Neural cell (in vitro differentiated cells): ENCODE measurements at regions not wholly inside any gene's neighbourhood (a gene's known extent, or its start where the extent isn't known, plus 50 kb on each side); places are given as distances from the start of the nearest gene placed in this dataset.
"Not testable (repeated sequence)": the region's sequence is repeated elsewhere in the genome, so short reads cannot be mapped to it uniquely, and the experiment has no call there.

Experiments
- H2AFZ ChIP-seq: fragments of 200-600, 300-800 bp; sonication (generic), shearing (Covaris generic); 2 replicates; pipeline ENCODE4 v1.6.0; 2014; ENCODE audit warnings: low read depth, mild to moderate bottlenecking, antibody characterized with exemption, low read length, moderate library complexity
- H3F3A ChIP-seq: fragments of 200-600 bp; shearing (Covaris generic); 2 replicates; pipeline ENCODE4 v1.6.1; 2016; ENCODE audit warnings: mild to moderate bottlenecking, moderate library complexity, mixed read lengths, antibody characterized with exemption, low read length; ENCODE audit not compliant: insufficient read depth, poor library complexity, severe bottlenecking
- H3K27ac ChIP-seq: fragments of 200-600, 300-800 bp; sonication (generic), shearing (Covaris generic); 2 replicates; pipeline ENCODE4 v1.5.1; 2014; ENCODE audit warnings: mild to moderate bottlenecking, low read length, moderate library complexity
- H3K27me3 ChIP-seq: fragments of 300-800, 200-600 bp; sonication (generic), shearing (Covaris generic); 2 replicates; pipeline ENCODE4 v1.6.0; 2014; ENCODE audit warnings: mild to moderate bottlenecking, low read depth, low read length, moderate library complexity; ENCODE audit not compliant: insufficient read depth
- H3K36me3 ChIP-seq: fragments of 300-800, 200-600 bp; sonication (generic), shearing (Covaris generic); 2 replicates; pipeline ENCODE4 v1.5.1; 2014; ENCODE audit warnings: mild to moderate bottlenecking, antibody characterized with exemption, low read length, moderate library complexity; ENCODE audit not compliant: insufficient read depth
- H3K4me2 ChIP-seq: fragments of 300-800, 200-600 bp; sonication (generic), shearing (Covaris generic); 2 replicates; pipeline ENCODE4 v1.6.0; 2014; ENCODE audit warnings: mild to moderate bottlenecking, low read length
- H3K4me3 ChIP-seq: fragments of 300-800, 200-600 bp; sonication (generic), shearing (Covaris generic); 2 replicates; pipeline ENCODE4 v1.5.1; 2014; ENCODE audit warnings: mild to moderate bottlenecking, low read length, moderate library complexity
- H3K79me2 ChIP-seq: fragments of 200-600 bp; shearing (Covaris generic); replicated peaks from 2 replicates; pipeline ENCODE4 v1.6.0; 2014; ENCODE audit warnings: mild to moderate bottlenecking, low read length, moderate library complexity; ENCODE audit not compliant: insufficient read depth
- H3K9ac ChIP-seq: fragments of 300-800, 200-600 bp; sonication (generic), shearing (Covaris generic); 2 replicates; pipeline ENCODE4 v1.6.1; 2016; ENCODE audit warnings: mild to moderate bottlenecking, low read length, mixed read lengths
- H3K9me2 ChIP-seq: fragments of 200-600 bp; shearing (Covaris generic); 2 replicates; pipeline ENCODE4 v1.6.1; 2016; ENCODE audit warnings: mild to moderate bottlenecking, low read length, mixed read lengths; ENCODE audit not compliant: insufficient read depth
- H3K9me3 ChIP-seq: fragments of 200-600, 300-800 bp; sonication (generic), shearing (Covaris generic); 2 replicates; pipeline ENCODE4 v1.6.1; 2016; ENCODE audit warnings: mild to moderate bottlenecking, mixed run types, low read length, moderate library complexity, mixed read lengths
- H4K20me1 ChIP-seq: fragments of 200-600 bp; shearing (Covaris generic); 2 replicates; pipeline ENCODE4 v1.6.1; 2016; ENCODE audit warnings: mild to moderate bottlenecking, mixed run types; ENCODE audit not compliant: insufficient read depth
- EP300 ChIP-seq: fragments of 450-650 bp; conservative IDR thresholded peaks from 2 replicates; pipeline ENCODE4 v1.6.1; 2014; ENCODE audit warnings: antibody characterized with exemption, mild to moderate bottlenecking, moderate library complexity; ENCODE audit not compliant: poor library complexity, severe bottlenecking
- EZH2 ChIP-seq: fragments of 200-600, 300-800 bp; shearing (Covaris generic), sonication (generic); IDR thresholded peaks from 2 replicates; pipeline ENCODE4 v1.6.1; 2014; ENCODE audit warnings: antibody characterized with exemption, low read length, borderline replicate concordance, mild to moderate bottlenecking; ENCODE audit not compliant: insufficient read depth, poor library complexity, severe bottlenecking
- MXI1 ChIP-seq: fragments of 450-650 bp; conservative IDR thresholded peaks from 2 replicates; pipeline ENCODE4 v1.6.1; 2014; ENCODE audit warnings: antibody characterized with exemption, mild to moderate bottlenecking; ENCODE audit not compliant: poor library complexity, severe bottlenecking
- POLR2AphosphoS5 ChIP-seq: IDR thresholded peaks from 2 replicates; pipeline ENCODE4 v1.6.1; 2012
- RAD21 ChIP-seq: fragments of 450-650 bp; conservative IDR thresholded peaks from 2 replicates; pipeline ENCODE4 v1.6.1; 2014; ENCODE audit warnings: antibody characterized with exemption, mild to moderate bottlenecking, moderate library complexity
- SMC3 ChIP-seq: fragments of 450-650 bp; conservative IDR thresholded peaks from 2 replicates; pipeline ENCODE4 v1.6.1; 2014; ENCODE audit warnings: antibody characterized with exemption, mild to moderate bottlenecking, moderate library complexity; ENCODE audit not compliant: poor library complexity
- TAF1 ChIP-seq: IDR thresholded peaks from 2 replicates; pipeline ENCODE4 v1.6.1; 2012; ENCODE audit warnings: low read depth
- TF ChIP-seq, protein P1 (sequence below): fragments of 450-650 bp; IDR thresholded peaks from 2 replicates; pipeline ENCODE4 v1.5.1; 2014; ENCODE audit warnings: antibody characterized with exemption, mild to moderate bottlenecking, moderate library complexity; ENCODE audit not compliant: poor library complexity, severe bottlenecking
- TF ChIP-seq, protein P2 (sequence below): IDR thresholded peaks from 2 replicates; pipeline ENCODE4 v1.6.1; 2012; ENCODE audit warnings: borderline replicate concordance

DNA sequence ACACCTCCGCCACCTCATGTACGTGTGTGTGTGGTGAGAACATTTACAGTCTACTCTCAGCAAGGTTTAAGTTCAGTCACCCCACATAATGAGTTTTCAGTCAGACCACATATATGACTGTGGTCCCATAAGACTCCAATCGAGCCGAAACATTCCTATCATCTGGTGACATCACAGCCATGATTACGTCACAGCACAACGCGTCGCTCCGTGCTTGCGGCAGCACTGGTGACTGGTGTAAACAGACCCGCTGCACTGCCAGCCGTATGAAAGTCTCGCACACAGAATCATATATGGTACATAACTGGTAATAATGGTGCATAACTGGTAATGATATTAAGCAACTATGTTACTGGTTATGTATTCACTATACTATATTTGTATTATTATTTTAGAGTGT lies 150.7 kb downstream of the DLL1 start:
- H3K27ac ChIP-seq, result no peak overlapping the region
- no peak overlapping the region for H3K4me2 ChIP-seq
- H3F3A ChIP-seq, result no peaks in the 10 kb centered on the region
- H3K9me2 ChIP-seq, result no peaks in the 10 kb centered on the region
- no peak overlapping the region for H3K4me3 ChIP-seq
- no peaks in the 10 kb centered on the region for H3K9me3 ChIP-seq
- H4K20me1 ChIP-seq, result no peaks in the 10 kb centered on the region
- H2AFZ ChIP-seq, result no peak overlapping the region
- H3K27me3 ChIP-seq, result no peaks in the 10 kb centered on the region
- no peaks in the 10 kb centered on the region for H3K79me2 ChIP-seq
- H3K9ac ChIP-seq, result no peak overlapping the region
- H3K36me3 ChIP-seq, result no peaks in the 10 kb centered on the region
- TF ChIP-seq EZH2 (no peak), MXI1 (no peak), RAD21 (no peak), EP300 (no peak), POLR2AphosphoS5 (no peak), SMC3 (no peak), TAF1 (no peak)
- TF ChIP-seq, protein P1, sequence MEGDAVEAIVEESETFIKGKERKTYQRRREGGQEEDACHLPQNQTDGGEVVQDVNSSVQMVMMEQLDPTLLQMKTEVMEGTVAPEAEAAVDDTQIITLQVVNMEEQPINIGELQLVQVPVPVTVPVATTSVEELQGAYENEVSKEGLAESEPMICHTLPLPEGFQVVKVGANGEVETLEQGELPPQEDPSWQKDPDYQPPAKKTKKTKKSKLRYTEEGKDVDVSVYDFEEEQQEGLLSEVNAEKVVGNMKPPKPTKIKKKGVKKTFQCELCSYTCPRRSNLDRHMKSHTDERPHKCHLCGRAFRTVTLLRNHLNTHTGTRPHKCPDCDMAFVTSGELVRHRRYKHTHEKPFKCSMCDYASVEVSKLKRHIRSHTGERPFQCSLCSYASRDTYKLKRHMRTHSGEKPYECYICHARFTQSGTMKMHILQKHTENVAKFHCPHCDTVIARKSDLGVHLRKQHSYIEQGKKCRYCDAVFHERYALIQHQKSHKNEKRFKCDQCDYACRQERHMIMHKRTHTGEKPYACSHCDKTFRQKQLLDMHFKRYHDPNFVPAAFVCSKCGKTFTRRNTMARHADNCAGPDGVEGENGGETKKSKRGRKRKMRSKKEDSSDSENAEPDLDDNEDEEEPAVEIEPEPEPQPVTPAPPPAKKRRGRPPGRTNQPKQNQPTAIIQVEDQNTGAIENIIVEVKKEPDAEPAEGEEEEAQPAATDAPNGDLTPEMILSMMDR, result no peak
- TF ChIP-seq, protein P2, sequence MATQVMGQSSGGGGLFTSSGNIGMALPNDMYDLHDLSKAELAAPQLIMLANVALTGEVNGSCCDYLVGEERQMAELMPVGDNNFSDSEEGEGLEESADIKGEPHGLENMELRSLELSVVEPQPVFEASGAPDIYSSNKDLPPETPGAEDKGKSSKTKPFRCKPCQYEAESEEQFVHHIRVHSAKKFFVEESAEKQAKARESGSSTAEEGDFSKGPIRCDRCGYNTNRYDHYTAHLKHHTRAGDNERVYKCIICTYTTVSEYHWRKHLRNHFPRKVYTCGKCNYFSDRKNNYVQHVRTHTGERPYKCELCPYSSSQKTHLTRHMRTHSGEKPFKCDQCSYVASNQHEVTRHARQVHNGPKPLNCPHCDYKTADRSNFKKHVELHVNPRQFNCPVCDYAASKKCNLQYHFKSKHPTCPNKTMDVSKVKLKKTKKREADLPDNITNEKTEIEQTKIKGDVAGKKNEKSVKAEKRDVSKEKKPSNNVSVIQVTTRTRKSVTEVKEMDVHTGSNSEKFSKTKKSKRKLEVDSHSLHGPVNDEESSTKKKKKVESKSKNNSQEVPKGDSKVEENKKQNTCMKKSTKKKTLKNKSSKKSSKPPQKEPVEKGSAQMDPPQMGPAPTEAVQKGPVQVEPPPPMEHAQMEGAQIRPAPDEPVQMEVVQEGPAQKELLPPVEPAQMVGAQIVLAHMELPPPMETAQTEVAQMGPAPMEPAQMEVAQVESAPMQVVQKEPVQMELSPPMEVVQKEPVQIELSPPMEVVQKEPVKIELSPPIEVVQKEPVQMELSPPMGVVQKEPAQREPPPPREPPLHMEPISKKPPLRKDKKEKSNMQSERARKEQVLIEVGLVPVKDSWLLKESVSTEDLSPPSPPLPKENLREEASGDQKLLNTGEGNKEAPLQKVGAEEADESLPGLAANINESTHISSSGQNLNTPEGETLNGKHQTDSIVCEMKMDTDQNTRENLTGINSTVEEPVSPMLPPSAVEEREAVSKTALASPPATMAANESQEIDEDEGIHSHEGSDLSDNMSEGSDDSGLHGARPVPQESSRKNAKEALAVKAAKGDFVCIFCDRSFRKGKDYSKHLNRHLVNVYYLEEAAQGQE, result no peak

DNA sequence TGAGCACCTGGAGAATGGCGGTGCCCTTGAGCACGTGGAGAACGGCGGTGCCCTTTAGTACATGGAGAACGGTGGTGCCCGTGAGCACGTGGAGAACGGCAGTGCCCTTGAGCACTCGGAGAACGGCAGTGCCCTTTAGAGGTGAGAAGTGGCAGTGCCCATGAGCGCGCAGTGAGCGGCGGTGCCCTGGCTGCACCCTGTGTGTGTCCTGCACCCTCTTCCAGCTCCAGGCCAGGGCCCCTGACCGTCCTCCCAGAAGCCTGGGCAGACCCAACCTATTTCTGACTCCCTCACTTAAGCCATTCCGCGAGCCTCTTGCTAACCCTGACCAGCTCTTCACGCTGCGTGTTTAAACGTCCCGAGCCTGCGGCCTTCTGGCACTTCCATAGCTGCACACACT lies 151.3 kb downstream of the DLL1 start:
- Histone ChIP-seq H3K27ac (no peak overlapping the region), H3K27me3 (no peaks in the 10 kb centered on the region), H4K20me1 (no peaks in the 10 kb centered on the region), H3K4me3 (no peak overlapping the region), H3K9me2 (no peaks in the 10 kb centered on the region), H3K9ac (no peak overlapping the region), H2AFZ (no peak overlapping the region), H3K9me3 (no peaks in the 10 kb centered on the region), H3K36me3 (no peaks in the 10 kb centered on the region), H3K79me2 (no peaks in the 10 kb centered on the region), H3K4me2 (no peak overlapping the region), H3F3A (no peaks in the 10 kb centered on the region)
- TF ChIP-seq MXI1 (no peak), EP300 (no peak)

DNA sequence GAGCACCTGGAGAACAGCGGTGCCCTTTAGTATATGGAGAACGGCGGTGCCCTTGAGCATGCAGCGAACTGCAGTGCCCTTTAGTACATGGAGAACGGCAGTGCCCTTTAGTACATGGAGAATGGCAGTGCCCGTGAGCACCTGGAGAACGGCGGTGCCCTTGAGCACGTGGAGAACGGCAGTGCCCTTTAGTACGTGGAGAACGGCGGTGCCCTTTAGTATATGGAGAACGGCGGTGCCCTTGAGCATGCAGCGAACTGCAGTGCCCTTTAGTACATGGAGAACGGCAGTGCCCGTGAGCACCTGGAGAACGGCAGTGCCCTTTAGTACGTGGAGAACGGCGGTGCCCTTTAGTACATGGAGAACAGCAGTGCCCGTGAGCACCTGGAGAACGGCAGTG lies 151.8 kb downstream of the DLL1 start:
- H3K79me2 ChIP-seq, H3K9me2 ChIP-seq, H3K4me3 ChIP-seq, H2AFZ ChIP-seq, H3K9me3 ChIP-seq, H3K9ac ChIP-seq, H3K4me2 ChIP-seq, H3K36me3 ChIP-seq, H3K27me3 ChIP-seq, H3F3A ChIP-seq, H3K27ac ChIP-seq, H4K20me1 ChIP-seq: not testable (repeated sequence)
